K562 (cell line): ENCODE measurements at regions not wholly inside any gene's neighbourhood (a gene's known extent, or its start where the extent isn't known, plus 50 kb on each side); places are given as distances from the start of the nearest gene placed in this dataset.

Experiments used
- CSDE1 ChIP-seq, 2 experiments: fragments of 450-650 bp; IDR thresholded peaks; 2 replicates each; pipeline ENCODE4 v1.6.1; 2016; ENCODE audit warnings: mild to moderate bottlenecking in 1 of 2
- ETV5 ChIP-seq: sonication (generic); formaldehyde crosslinking; IDR thresholded peaks from 2 replicates; pipeline ENCODE4 v1.4.0; 2020; ENCODE audit warnings: low read depth, mild to moderate bottlenecking, missing genetic modification reagents
- EZH2 ChIP-seq: IDR thresholded peaks from 2 replicates; pipeline ENCODE4 v1.6.1; 2012; ENCODE audit warnings: low read depth, mild to moderate bottlenecking, inconsistent platforms, low read length, borderline replicate concordance
- MEF2D ChIP-seq: conservative IDR thresholded peaks from 2 replicates; pipeline ENCODE4 v1.6.1; 2016; ENCODE audit warnings: low read depth, missing genetic modification characterization, missing compliant biosample characterization
- POLR2A ChIP-seq: fragments of 450-650 bp; conservative IDR thresholded peaks from 2 replicates; pipeline ENCODE4 v1.6.1; 2016
- RCOR1 ChIP-seq, 2 experiments: IDR thresholded peaks; 2 replicates each; pipeline ENCODE4 v1.6.1; 2012; ENCODE audit warnings: low read depth in 2 of 2, low read length in 2 of 2, borderline replicate concordance in 1 of 2, improper control_type of control experiment in 1 of 2
- SP2 ChIP-seq: IDR thresholded peaks from 2 replicates; pipeline ENCODE4 v1.6.1; 2011; ENCODE audit warnings: mild to moderate bottlenecking, low read depth, low read length, moderate library complexity; ENCODE audit not compliant: poor library complexity, severe bottlenecking; ENCODE audit errors: extremely low read depth
- YY1 ChIP-seq, 3 experiments: IDR thresholded peaks; 2 replicates each; pipeline ENCODE4 v1.6.1; 2011; ENCODE audit warnings: low read length in 2 of 3, mild to moderate bottlenecking in 2 of 3, moderate library complexity in 2 of 3, borderline replicate concordance in 1 of 3, control low read depth in 1 of 3, low read depth in 1 of 3; ENCODE audit not compliant: insufficient read depth in 3 of 3, insufficient replicate concordance in 2 of 3, control insufficient read depth in 1 of 3, insufficient read length in 1 of 3; ENCODE audit errors: extremely low read depth in 1 of 3
- ZNF707 ChIP-seq: fragments of 250-450 bp; sonication (Bioruptor Pico); conservative IDR thresholded peaks from 2 replicates; pipeline ENCODE4 v1.8.0; 2022; ENCODE audit warnings: inconsistent platforms, mild to moderate bottlenecking, moderate library complexity
- TF ChIP-seq, protein P1 (sequence below), 3 experiments: IDR thresholded peaks in 2 of 3; conservative IDR thresholded peaks in 1 of 3; 2 replicates each; pipeline ENCODE4 v1.5.1; 2011 to 2012; ENCODE audit warnings: low read length in 3 of 3, mild to moderate bottlenecking in 3 of 3, control low read depth in 2 of 3, improper control_type of control experiment in 1 of 3, inconsistent platforms in 1 of 3, low read depth in 1 of 3, mixed read lengths in 1 of 3, moderate library complexity in 1 of 3; ENCODE audit not compliant: insufficient read depth in 2 of 3
- TF ChIP-seq, protein P2 (sequence below): fragments of 250-450 bp; sonication (Bioruptor Pico); IDR thresholded peaks from 2 replicates; pipeline ENCODE4 v1.8.0; 2022; ENCODE audit warnings: moderate library complexity, mild to moderate bottlenecking, inconsistent platforms
- TF ChIP-seq, protein P3 (sequence below): IDR thresholded peaks from 2 replicates; pipeline ENCODE4 v1.6.1; 2016; ENCODE audit warnings: missing genetic modification characterization, missing compliant biosample characterization
- TF ChIP-seq, protein P4 (sequence below): fragments of 450-650 bp; conservative IDR thresholded peaks from 2 replicates; pipeline ENCODE4 v1.6.1; 2016; ENCODE audit warnings: missing genetic modification characterization, low read depth, mild to moderate bottlenecking, missing compliant biosample characterization, moderate library complexity

DNA sequence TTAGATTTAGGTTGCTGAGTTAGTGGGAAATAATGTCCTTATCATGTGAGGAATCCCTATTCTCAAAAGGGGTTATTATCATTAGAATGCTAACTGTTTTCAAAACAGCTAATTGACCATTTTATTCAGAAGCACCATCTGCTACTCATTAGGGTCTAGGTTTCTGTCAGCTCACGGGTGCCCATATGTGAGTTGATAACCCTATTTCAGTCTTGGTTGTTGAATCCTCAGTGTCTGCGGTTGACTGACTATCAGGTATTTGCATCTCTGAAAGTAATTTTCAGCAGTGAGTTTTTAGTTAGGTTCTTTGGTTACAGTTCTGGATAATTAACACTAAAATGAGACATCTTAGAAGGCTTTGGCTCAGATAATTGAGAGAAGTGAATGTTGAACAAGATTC is 1404.0 kb downstream of the AACS start:
- TF ChIP-seq, protein P1, sequence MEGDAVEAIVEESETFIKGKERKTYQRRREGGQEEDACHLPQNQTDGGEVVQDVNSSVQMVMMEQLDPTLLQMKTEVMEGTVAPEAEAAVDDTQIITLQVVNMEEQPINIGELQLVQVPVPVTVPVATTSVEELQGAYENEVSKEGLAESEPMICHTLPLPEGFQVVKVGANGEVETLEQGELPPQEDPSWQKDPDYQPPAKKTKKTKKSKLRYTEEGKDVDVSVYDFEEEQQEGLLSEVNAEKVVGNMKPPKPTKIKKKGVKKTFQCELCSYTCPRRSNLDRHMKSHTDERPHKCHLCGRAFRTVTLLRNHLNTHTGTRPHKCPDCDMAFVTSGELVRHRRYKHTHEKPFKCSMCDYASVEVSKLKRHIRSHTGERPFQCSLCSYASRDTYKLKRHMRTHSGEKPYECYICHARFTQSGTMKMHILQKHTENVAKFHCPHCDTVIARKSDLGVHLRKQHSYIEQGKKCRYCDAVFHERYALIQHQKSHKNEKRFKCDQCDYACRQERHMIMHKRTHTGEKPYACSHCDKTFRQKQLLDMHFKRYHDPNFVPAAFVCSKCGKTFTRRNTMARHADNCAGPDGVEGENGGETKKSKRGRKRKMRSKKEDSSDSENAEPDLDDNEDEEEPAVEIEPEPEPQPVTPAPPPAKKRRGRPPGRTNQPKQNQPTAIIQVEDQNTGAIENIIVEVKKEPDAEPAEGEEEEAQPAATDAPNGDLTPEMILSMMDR (IDR thresholded peaks at IDR 0.05 in 2 of 3, conservative IDR thresholded peaks at IDR 0.05 in 1 of 3; ENCODE audit: insufficient read depth in 2 of 3, low read depth in 1 of 3, low read length in 3 of 3): no peak
- TF ChIP-seq ETV5 (CRISPR knock-in tag): no peak
- TF ChIP-seq CSDE1 (IDR thresholded peaks at IDR 0.05): no peak
- no peak for TF ChIP-seq ZNF707 (CRISPR knock-in tag)
- TF ChIP-seq, protein P2, sequence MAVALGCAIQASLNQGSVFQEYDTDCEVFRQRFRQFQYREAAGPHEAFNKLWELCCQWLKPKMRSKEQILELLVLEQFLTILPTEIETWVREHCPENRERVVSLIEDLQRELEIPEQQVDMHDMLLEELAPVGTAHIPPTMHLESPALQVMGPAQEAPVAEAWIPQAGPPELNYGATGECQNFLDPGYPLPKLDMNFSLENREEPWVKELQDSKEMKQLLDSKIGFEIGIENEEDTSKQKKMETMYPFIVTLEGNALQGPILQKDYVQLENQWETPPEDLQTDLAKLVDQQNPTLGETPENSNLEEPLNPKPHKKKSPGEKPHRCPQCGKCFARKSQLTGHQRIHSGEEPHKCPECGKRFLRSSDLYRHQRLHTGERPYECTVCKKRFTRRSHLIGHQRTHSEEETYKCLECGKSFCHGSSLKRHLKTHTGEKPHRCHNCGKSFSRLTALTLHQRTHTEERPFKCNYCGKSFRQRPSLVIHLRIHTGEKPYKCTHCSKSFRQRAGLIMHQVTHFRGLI (CRISPR knock-in tag): no peak
- TF ChIP-seq SP2: no peak
- no peak for TF ChIP-seq YY1 (IDR thresholded peaks at IDR 0.05; ENCODE audit: borderline replicate concordance in 1 of 3, control insufficient read depth in 1 of 3, extremely low read depth in 1 of 3, insufficient read depth in 3 of 3, insufficient read length in 1 of 3, insufficient replicate concordance in 2 of 3, low read depth in 1 of 3, low read length in 2 of 3)
- TF ChIP-seq POLR2A: no peak
- TF ChIP-seq, protein P3, sequence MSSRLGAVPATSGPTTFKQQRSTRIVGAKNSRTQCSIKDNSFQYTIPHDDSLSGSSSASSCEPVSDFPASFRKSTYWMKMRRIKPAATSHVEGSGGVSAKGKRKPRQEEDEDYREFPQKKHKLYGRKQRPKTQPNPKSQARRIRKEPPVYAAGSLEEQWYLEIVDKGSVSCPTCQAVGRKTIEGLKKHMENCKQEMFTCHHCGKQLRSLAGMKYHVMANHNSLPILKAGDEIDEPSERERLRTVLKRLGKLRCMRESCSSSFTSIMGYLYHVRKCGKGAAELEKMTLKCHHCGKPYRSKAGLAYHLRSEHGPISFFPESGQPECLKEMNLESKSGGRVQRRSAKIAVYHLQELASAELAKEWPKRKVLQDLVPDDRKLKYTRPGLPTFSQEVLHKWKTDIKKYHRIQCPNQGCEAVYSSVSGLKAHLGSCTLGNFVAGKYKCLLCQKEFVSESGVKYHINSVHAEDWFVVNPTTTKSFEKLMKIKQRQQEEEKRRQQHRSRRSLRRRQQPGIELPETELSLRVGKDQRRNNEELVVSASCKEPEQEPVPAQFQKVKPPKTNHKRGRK: no peak
- TF ChIP-seq RCOR1 (IDR thresholded peaks at IDR 0.05; ENCODE audit: borderline replicate concordance in 1 of 2, low read depth in 2 of 2, low read length in 2 of 2): no peak
- TF ChIP-seq, protein P4, sequence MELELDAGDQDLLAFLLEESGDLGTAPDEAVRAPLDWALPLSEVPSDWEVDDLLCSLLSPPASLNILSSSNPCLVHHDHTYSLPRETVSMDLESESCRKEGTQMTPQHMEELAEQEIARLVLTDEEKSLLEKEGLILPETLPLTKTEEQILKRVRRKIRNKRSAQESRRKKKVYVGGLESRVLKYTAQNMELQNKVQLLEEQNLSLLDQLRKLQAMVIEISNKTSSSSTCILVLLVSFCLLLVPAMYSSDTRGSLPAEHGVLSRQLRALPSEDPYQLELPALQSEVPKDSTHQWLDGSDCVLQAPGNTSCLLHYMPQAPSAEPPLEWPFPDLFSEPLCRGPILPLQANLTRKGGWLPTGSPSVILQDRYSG (tag): no peak
- TF ChIP-seq MEF2D (tag): no peak
- no peak for TF ChIP-seq EZH2
